HFF-Myc (cell line): ENCODE measurements at regions not wholly inside any gene's neighbourhood (a gene's known extent, or its start where the extent isn't known, plus 50 kb on each side); places are given as distances from the start of the nearest gene placed in this dataset.

Experiments
- DNase-seq: peaks from one replicate; pipeline ENCODE4 v3.0.0-alpha.2; 2011; ENCODE audit warnings: low read depth; ENCODE audit errors: extremely low read depth
- H3K4me3 ChIP-seq: replicated peaks from 2 replicates; pipeline ENCODE4 v1.5.1; 2011; ENCODE audit warnings: low read depth, mild to moderate bottlenecking, control low read depth, low read length
- CTCF ChIP-seq: IDR thresholded peaks from 2 replicates; pipeline ENCODE4 v1.5.1; 2012; ENCODE audit warnings: mild to moderate bottlenecking, low read depth, low read length, control low read depth; ENCODE audit errors: missing control alignments

- DNase-seq, result no peak
- no peak for TF ChIP-seq CTCF
- no peak overlapping the region for H3K4me3 ChIP-seq
These were observed 140.9 kb upstream of the XPO1 start for GRCh38 chr2:61679096-61679495.

DNA sequence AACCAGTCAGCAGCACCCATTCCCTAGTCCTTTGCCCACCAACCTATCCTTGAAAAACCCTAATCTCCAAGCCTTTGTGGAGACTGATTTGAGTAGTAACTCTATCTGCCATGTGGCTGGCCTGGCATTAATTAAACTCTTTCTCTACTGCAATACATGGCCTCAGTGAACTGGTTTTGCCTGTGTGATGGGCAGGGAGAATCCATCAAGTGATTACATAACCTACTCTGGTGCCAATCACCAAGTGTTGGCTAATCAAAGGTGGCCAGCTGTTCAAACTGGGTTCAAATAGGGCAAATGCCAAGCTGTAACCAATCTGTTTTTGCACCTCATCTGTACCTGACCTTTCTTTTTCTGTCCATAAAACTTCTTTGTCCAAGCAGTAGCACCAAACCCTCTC lies 139.8 kb upstream of the XPO1 start:
- no peak for TF ChIP-seq CTCF
- H3K4me3 ChIP-seq, result no peak overlapping the region
- no peak for DNase-seq

- DNase-seq, result no peak
- H3K4me3 ChIP-seq, result no peak overlapping the region
- no peak for TF ChIP-seq CTCF
These were observed 139.2 kb upstream of the XPO1 start for GRCh38 chr2:61677306-61677705.

GRCh38 chr2:61675204-61675603 lies 137.0 kb upstream of the XPO1 start:
- no peak for TF ChIP-seq CTCF

GRCh38 chr2:61671561-61672315 lies 133.6 kb upstream of the XPO1 start:
- H3K4me3 ChIP-seq, result no peak overlapping the region
- no peak for DNase-seq
- no peak for TF ChIP-seq CTCF

More at GRCh38 chr2:61675204-61675603, 137.0 kb upstream of the XPO1 start:
- no peak for DNase-seq
- H3K4me3 ChIP-seq, result no peak overlapping the region

DNA sequence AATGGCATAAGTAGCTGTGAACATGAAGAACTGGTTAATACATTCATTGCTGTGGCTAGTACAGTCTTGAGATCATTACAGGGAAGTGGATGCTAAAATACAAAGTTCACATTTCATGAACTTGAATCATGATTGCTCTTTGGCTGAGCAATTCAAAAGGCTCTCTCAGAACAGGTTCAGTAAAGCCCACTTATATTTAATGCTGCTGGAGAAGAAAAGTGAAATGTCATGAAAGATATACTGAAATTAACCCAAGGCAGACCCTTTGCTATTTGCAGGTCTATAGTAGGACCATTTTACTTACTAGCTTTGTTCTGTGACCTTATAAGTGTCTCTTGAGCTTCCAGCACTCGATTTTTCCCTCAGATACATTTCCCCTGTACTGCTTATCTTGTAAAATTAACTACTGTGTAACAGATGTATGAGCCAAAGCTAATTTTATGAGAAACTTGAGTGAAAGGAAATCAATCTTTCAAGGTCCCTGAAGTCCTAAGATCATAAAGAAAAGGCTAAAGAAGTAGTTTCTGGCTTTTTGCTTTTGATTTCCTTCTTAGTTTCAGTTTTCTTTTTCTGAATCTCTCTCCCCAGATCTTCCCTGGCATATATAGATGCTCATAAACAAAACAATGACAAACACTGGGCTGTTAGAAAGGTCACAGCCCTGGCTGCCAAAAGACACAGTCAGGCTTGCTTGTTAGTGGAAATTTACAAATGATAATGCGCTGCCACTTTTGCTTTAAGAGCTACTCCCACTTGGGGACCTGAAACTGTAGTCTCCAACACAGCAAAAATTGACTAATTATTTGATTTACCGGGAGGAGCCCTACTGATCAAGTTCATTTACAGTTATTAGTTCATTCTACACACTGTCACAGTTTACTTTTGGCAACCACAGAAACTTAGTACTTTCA lies 132.7 kb upstream of the XPO1 start:
- no peak for TF ChIP-seq CTCF
- no peak overlapping the region for H3K4me3 ChIP-seq
- no peak for DNase-seq
